MCF 10A (cell line): ENCODE measurements at regions not wholly inside any gene's neighbourhood (a gene's known extent, or its start where the extent isn't known, plus 50 kb on each side); places are given as distances from the start of the nearest gene placed in this dataset.

Source experiments
- BruUV-seq: library from RNA; stranded (reverse); fragments of 400-500 nt; replicated peaks from 2 replicates; lab custom pipeline; 2021; lab: Mats Ljungman, UMichigan
- CTCF ChIA-PET: fragments of 300-600 bp; sonication (Branson Sonifier 250); formaldehyde crosslinking; extraction: SDS; loops from one replicate; lab custom pipeline; 2021; ENCODE audit warnings: antibody characterized with exemption, inconsistent platforms; lab: Yijun Ruan, JAX
- POLR2A ChIA-PET: fragments of 300-600, 350-650 bp; sonication (Branson Sonifier 250); formaldehyde crosslinking; extraction: SDS; loops from one replicate; lab custom pipeline; 2020; ENCODE audit warnings: antibody characterized with exemption, inconsistent platforms; lab: Yijun Ruan, JAX
- DNase-seq: peaks from one replicate; pipeline ENCODE4 v3.0.0-alpha.2; 2018; ENCODE audit not compliant: unreplicated experiment
- H3K27ac Mint-ChIP-seq: one replicate; pipeline ENCODE4 v1.8.0; 2022; ENCODE audit warnings: mild to moderate bottlenecking, low read depth, mixed read lengths; ENCODE audit not compliant: unreplicated experiment
- H3K27me3 Mint-ChIP-seq: one replicate; pipeline ENCODE4 v1.8.0; 2022; ENCODE audit warnings: mixed read lengths; ENCODE audit not compliant: insufficient read depth, unreplicated experiment
- H3K36me3 Mint-ChIP-seq: one replicate; pipeline ENCODE4 v1.8.0; 2022; ENCODE audit warnings: mild to moderate bottlenecking, moderate library complexity, mixed read lengths; ENCODE audit not compliant: insufficient read depth, unreplicated experiment
- H3K4me1 Mint-ChIP-seq: one replicate; pipeline ENCODE4 v1.8.0; 2022; ENCODE audit warnings: mixed read lengths; ENCODE audit not compliant: insufficient read depth, unreplicated experiment
- H3K4me3 Mint-ChIP-seq: one replicate; pipeline ENCODE4 v1.8.0; 2022; ENCODE audit warnings: mild to moderate bottlenecking, moderate library complexity, mixed read lengths; ENCODE audit not compliant: unreplicated experiment
- H3K9me3 Mint-ChIP-seq: one replicate; pipeline ENCODE4 v1.8.0; 2022; ENCODE audit warnings: mixed read lengths; ENCODE audit not compliant: unreplicated experiment
- intact Hi-C: fragments of 100-400 bp; cut with micrococcal nuclease; formaldehyde crosslinking; loops from 2 replicates; pipeline ENCODE4 v1.14.1; 2022
- TF ChIP-seq, protein P1 (sequence below): fragments of 200-600 bp; IDR thresholded peaks from one replicate; pipeline ENCODE4 v1.8.0; 2022; ENCODE audit warnings: antibody characterized with exemption, mild to moderate bottlenecking; ENCODE audit not compliant: unreplicated experiment

DNA sequence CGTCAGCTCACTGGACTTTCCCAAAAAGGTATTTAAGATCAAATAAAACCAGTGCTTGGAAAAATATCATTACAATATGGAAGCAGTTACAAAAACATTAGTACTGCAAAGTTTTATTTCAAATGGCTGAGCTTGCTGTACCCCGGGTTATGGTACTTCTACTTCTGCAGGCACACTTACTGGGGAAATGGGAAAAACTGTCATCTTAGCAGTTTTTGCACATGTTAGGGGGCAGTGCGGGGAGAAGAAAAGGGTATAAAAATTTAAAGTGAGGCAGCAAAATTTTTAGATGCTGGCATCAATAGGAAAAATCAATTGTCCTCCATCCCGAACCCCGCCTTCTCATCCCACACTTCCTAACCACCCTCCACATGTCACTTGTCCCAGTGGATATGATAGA lies 133.4 kb downstream of the ATG4C start:
- H3K9me3 Mint-ChIP-seq = no peaks in the 10 kb centered on the region
- CTCF ChIA-PET = interaction anchor here (0.7 kb wide), 1 partner anchor 11 kb away, joined by 4 read pairs; no protein-coding TSS in a partner anchor

DNA sequence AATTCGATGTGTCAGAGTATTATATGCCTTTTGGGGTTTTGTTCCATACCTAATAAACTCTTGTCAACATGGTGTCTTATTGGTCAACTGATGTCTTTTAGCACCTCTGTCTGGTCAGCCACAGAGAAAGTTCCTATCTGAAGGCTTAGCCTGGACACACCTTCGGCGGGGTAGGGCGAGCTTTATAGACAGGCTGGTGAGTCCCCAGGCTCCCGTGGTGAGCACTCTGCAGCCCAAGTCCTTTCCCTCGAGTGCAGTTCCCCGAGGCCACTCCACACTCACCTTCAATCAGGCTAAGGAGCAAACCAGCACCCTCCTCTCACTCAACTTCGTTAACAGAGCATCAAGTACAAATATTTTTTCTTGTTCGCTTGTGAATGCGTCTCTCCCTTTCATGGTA lies 133.9 kb downstream of the ATG4C start:
- ChIA-PET POLR2A (no interaction called here), CTCF (no interaction called here)
- BruUV-seq = no TSS peak
- H3K4me3 Mint-ChIP-seq = no peak overlapping the region
- intact Hi-C loops = no loop called here
- no peak overlapping the region for H3K27ac Mint-ChIP-seq
- DNase-seq = no peak
- H3K27me3 Mint-ChIP-seq = peaks cover 36% of the 10 kb centered on the region
- no peaks in the 10 kb centered on the region for H3K36me3 Mint-ChIP-seq
- TF ChIP-seq, protein P1, sequence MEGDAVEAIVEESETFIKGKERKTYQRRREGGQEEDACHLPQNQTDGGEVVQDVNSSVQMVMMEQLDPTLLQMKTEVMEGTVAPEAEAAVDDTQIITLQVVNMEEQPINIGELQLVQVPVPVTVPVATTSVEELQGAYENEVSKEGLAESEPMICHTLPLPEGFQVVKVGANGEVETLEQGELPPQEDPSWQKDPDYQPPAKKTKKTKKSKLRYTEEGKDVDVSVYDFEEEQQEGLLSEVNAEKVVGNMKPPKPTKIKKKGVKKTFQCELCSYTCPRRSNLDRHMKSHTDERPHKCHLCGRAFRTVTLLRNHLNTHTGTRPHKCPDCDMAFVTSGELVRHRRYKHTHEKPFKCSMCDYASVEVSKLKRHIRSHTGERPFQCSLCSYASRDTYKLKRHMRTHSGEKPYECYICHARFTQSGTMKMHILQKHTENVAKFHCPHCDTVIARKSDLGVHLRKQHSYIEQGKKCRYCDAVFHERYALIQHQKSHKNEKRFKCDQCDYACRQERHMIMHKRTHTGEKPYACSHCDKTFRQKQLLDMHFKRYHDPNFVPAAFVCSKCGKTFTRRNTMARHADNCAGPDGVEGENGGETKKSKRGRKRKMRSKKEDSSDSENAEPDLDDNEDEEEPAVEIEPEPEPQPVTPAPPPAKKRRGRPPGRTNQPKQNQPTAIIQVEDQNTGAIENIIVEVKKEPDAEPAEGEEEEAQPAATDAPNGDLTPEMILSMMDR = no peak
- H3K9me3 Mint-ChIP-seq = no peaks in the 10 kb centered on the region
- no peaks in the 10 kb centered on the region for H3K4me1 Mint-ChIP-seq

More for the DNA sequence above, 133.4 kb downstream of the ATG4C start:
- Mint-ChIP-seq H3K4me1 (no peaks in the 10 kb centered on the region), H3K4me3 (no peak overlapping the region), H3K27me3 (peaks cover 36% of the 10 kb centered on the region), H3K36me3 (no peaks in the 10 kb centered on the region), H3K27ac (no peak overlapping the region)
- no TSS peak for BruUV-seq
- POLR2A ChIA-PET = no interaction called here
- TF ChIP-seq, protein P1 = no peak
- DNase-seq = no peak
- intact Hi-C loops = no loop called here

DNA sequence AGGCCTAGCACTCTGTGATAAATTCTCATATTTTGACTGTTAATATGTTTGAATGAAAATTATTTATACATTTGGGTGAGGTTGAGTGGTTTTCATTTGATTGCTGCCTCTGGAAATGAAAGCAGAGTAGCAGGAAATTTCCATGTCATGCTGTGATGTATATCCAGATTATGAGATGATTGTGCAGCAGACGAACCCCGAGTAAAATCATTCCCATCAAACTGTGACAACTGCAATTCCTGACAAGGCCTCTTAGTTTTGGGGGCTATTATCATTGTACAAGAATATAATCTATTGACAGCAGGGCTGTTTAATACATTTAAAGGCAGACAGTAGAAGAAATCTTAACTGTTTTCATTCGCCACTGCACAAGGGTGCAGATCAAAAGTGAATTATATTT lies 134.8 kb downstream of the ATG4C start:
- no peak overlapping the region for H3K4me3 Mint-ChIP-seq
- no peaks in the 10 kb centered on the region for H3K4me1 Mint-ChIP-seq
- no TSS peak for BruUV-seq
- POLR2A ChIA-PET = no interaction called here
- CTCF ChIA-PET = no interaction called here
- no peak for DNase-seq
- TF ChIP-seq, protein P1 = no peak
- no peak overlapping the region for H3K27ac Mint-ChIP-seq
- no peaks in the 10 kb centered on the region for H3K36me3 Mint-ChIP-seq
- intact Hi-C loops = no loop called here
- peaks cover 28% of the 10 kb centered on the region for H3K27me3 Mint-ChIP-seq
- H3K9me3 Mint-ChIP-seq = peaks cover 5% of the 10 kb centered on the region

DNA sequence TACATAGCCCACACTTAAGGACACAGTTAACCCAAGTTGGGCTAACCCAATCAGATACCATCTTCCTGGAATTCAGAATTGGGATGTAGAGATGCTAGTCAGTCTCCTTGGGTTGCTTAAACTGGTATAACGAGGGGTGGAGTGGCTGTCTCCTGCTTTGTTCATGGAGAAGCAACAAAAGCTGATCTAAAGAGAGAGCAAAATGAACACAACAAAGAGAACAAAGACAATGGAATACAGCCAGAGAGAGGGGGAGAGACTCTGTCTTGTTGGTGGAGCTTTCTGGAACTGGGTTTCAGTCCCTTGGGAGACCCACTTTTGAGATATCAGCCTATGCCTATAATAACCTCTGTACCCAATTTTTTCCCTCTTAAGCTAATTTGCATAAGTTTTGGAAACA lies 138.1 kb downstream of the ATG4C start:
- Mint-ChIP-seq H3K4me3 (no peak overlapping the region), H3K4me1 (no peaks in the 10 kb centered on the region), H3K9me3 (peaks cover 5% of the 10 kb centered on the region), H3K27ac (no peak overlapping the region), H3K27me3 (peaks cover 28% of the 10 kb centered on the region), H3K36me3 (no peaks in the 10 kb centered on the region)
- no peak for DNase-seq
- CTCF ChIA-PET = interaction anchor here (0.6 kb wide), 1 partner anchor 389 kb away, joined by 4 read pairs; no protein-coding TSS in a partner anchor
- intact Hi-C loops = no loop called here
- TF ChIP-seq, protein P1 = no peak
- BruUV-seq = no TSS peak
- POLR2A ChIA-PET = no interaction called here
